Neural progenitor cell (in vitro differentiated cells): ENCODE measurements at regions not wholly inside any gene's neighbourhood (a gene's known extent, or its start where the extent isn't known, plus 50 kb on each side); places are given as distances from the start of the nearest gene placed in this dataset.

Experiments used
- DNase-seq: peaks from one replicate; pipeline ENCODE4 v3.0.0-alpha.2; 2016; ENCODE audit warnings: low spot score
- H2AFZ ChIP-seq: fragments of 200-600 bp; sonication (generic); replicated peaks from 2 replicates; pipeline ENCODE4 v1.6.1; 2016; ENCODE audit warnings: antibody characterized with exemption
- H3F3A ChIP-seq: fragments of 200-600 bp; sonication (generic); 2 replicates; pipeline ENCODE4 v1.6.1; 2016; ENCODE audit warnings: antibody characterized with exemption, low read depth
- H3K27ac ChIP-seq: fragments of 200-600 bp; sonication (generic); 2 replicates; pipeline ENCODE4 v1.5.1; 2016; ENCODE audit warnings: mild to moderate bottlenecking
- H3K27me3 ChIP-seq: fragments of 200-600 bp; sonication (generic); 2 replicates; pipeline ENCODE4 v1.6.1; 2016; ENCODE audit warnings: mild to moderate bottlenecking, moderate library complexity
- H3K36me3 ChIP-seq: fragments of 200-600 bp; sonication (generic); 2 replicates; pipeline ENCODE4 v1.5.1; 2016
- H3K4me1 ChIP-seq: fragments of 200-600 bp; sonication (generic); 2 replicates; pipeline ENCODE4 v1.6.1; 2016; ENCODE audit warnings: mixed run types
- H3K4me2 ChIP-seq: fragments of 200-600 bp; sonication (generic); 2 replicates; pipeline ENCODE4 v1.6.1; 2016
- H3K4me3 ChIP-seq: fragments of 200-600 bp; sonication (generic); 2 replicates; pipeline ENCODE4 v1.5.1; 2016
- H3K79me2 ChIP-seq: fragments of 200-600 bp; sonication (generic); 2 replicates; pipeline ENCODE4 v1.6.1; 2016; ENCODE audit warnings: low read depth
- H3K9ac ChIP-seq: fragments of 200-600 bp; sonication (generic); 2 replicates; pipeline ENCODE4 v1.6.1; 2016
- H3K9me3 ChIP-seq: fragments of 200-600 bp; sonication (generic); 2 replicates; pipeline ENCODE4 v1.5.1; 2016; ENCODE audit warnings: low read depth
- H4K20me1 ChIP-seq: fragments of 200-600 bp; sonication (generic); 2 replicates; pipeline ENCODE4 v1.6.1; 2016; ENCODE audit warnings: low read depth
- H3K27ac Mint-ChIP-seq: 3 replicates; pipeline ENCODE4 v1.8.0; 2021; ENCODE audit warnings: mixed read lengths
- H3K27me3 Mint-ChIP-seq: 2 replicates; pipeline ENCODE4 v1.8.0; 2022; ENCODE audit warnings: low read depth, mild to moderate bottlenecking, inconsistent platforms, moderate library complexity, mixed read lengths; ENCODE audit not compliant: insufficient read depth
- H3K36me3 Mint-ChIP-seq: 3 replicates; pipeline ENCODE4 v1.8.0; 2021; ENCODE audit warnings: mixed read lengths
- H3K4me1 Mint-ChIP-seq: 3 replicates; pipeline ENCODE4 v1.8.0; 2021; ENCODE audit warnings: mixed read lengths
- H3K4me3 Mint-ChIP-seq: 3 replicates; pipeline ENCODE4 v1.8.0; 2021; ENCODE audit warnings: mild to moderate bottlenecking, moderate library complexity, mixed read lengths
- H3K9me3 Mint-ChIP-seq: 3 replicates; pipeline ENCODE4 v1.8.0; 2020; ENCODE audit warnings: mixed read lengths
- CTCF ChIP-seq: fragments of 200-600 bp; sonication (generic); IDR thresholded peaks from 2 replicates; pipeline ENCODE4 v1.5.1; 2017; ENCODE audit warnings: antibody characterized with exemption, mild to moderate bottlenecking
- EZH2 ChIP-seq: fragments of 200-600 bp; sonication (generic); IDR thresholded peaks from 2 replicates; pipeline ENCODE4 v1.6.1; 2017; ENCODE audit warnings: antibody characterized with exemption, mild to moderate bottlenecking, moderate library complexity
- EZH2phosphoT487 ChIP-seq: fragments of 200-600 bp; sonication (generic); IDR thresholded peaks from 2 replicates; pipeline ENCODE4 v1.6.1; 2017; ENCODE audit warnings: antibody characterized with exemption

GRCh38 chr4:159520074-159520473 lies 417.2 kb downstream of the RAPGEF2 start:
- no peaks in the 10 kb centered on the region for H3K36me3 ChIP-seq
- no peak for DNase-seq
- H3K79me2 ChIP-seq = no peaks in the 10 kb centered on the region
- no peaks in the 10 kb centered on the region for H3K9me3 ChIP-seq
- H3K4me2 ChIP-seq = no peak overlapping the region
- H3K27me3 ChIP-seq = no peaks in the 10 kb centered on the region
- H3K27ac Mint-ChIP-seq = no peak overlapping the region
- H3F3A ChIP-seq = no peaks in the 10 kb centered on the region
- peak overlapping the region; percentile 40 for H2AFZ ChIP-seq
- H3K27me3 Mint-ChIP-seq = peaks cover 9% of the 10 kb centered on the region
- peaks cover 2% of the 10 kb centered on the region for H3K36me3 Mint-ChIP-seq
- H4K20me1 ChIP-seq = no peaks in the 10 kb centered on the region
- H3K4me3 ChIP-seq = no peak overlapping the region
- H3K4me1 ChIP-seq = no peaks in the 10 kb centered on the region
- no peak overlapping the region for H3K27ac ChIP-seq
- peaks cover 10% of the 10 kb centered on the region for H3K9me3 Mint-ChIP-seq
- H3K4me1 Mint-ChIP-seq = no peaks in the 10 kb centered on the region
- no peak overlapping the region for H3K9ac ChIP-seq
- no peak overlapping the region for H3K4me3 Mint-ChIP-seq
- TF ChIP-seq CTCF (no peak), EZH2 (no peak), EZH2phosphoT487 (no peak)

- peaks cover 29% of the 10 kb centered on the region for H3K9me3 Mint-ChIP-seq
- H3K4me3 Mint-ChIP-seq = no peak overlapping the region
Observed at GRCh38 chr4:159526172-159526571, 423.3 kb downstream of the RAPGEF2 start.

GRCh38 chr4:159534655-159535054 lies 431.8 kb downstream of the RAPGEF2 start:
- TF ChIP-seq CTCF (no peak), EZH2 (no peak), EZH2phosphoT487 (no peak)

More at GRCh38 chr4:159526172-159526571, 423.3 kb downstream of the RAPGEF2 start:
- Mint-ChIP-seq H3K36me3 (peaks cover 2% of the 10 kb centered on the region), H3K27me3 (peaks cover 6% of the 10 kb centered on the region), H3K27ac (no peak overlapping the region), H3K4me1 (no peaks in the 10 kb centered on the region)
- no peak overlapping the region for H3K4me3 ChIP-seq
- no peaks in the 10 kb centered on the region for H3K27me3 ChIP-seq
- H3K9me3 ChIP-seq = no peaks in the 10 kb centered on the region
- H3K9ac ChIP-seq = no peak overlapping the region
- H3K36me3 ChIP-seq = no peaks in the 10 kb centered on the region
- TF ChIP-seq CTCF = no peak
- TF ChIP-seq EZH2 = no peak
- no peaks in the 10 kb centered on the region for H3K79me2 ChIP-seq
- no peak for DNase-seq
- no peaks in the 10 kb centered on the region for H3K4me1 ChIP-seq
- no peak overlapping the region for H2AFZ ChIP-seq
- H4K20me1 ChIP-seq = no peaks in the 10 kb centered on the region
- no peak overlapping the region for H3K4me2 ChIP-seq
- H3F3A ChIP-seq = no peaks in the 10 kb centered on the region
- H3K27ac ChIP-seq = no peak overlapping the region

More at GRCh38 chr4:159534655-159535054, 431.8 kb downstream of the RAPGEF2 start:
- no peak for DNase-seq
- H3K9me3 ChIP-seq = peaks cover 17% of the 10 kb centered on the region
- H3K36me3 Mint-ChIP-seq = no peaks in the 10 kb centered on the region
- no peak overlapping the region for H3K9ac ChIP-seq
- H3K9me3 Mint-ChIP-seq = peaks cover 40% of the 10 kb centered on the region
- H3K27ac Mint-ChIP-seq = no peak overlapping the region
- no peaks in the 10 kb centered on the region for H3K27me3 ChIP-seq
- H3K27me3 Mint-ChIP-seq = no peaks in the 10 kb centered on the region
- H3K4me1 Mint-ChIP-seq = peaks cover 10% of the 10 kb centered on the region
- peaks cover 11% of the 10 kb centered on the region for H3K36me3 ChIP-seq
- H3K4me3 Mint-ChIP-seq = no peak overlapping the region
- H3F3A ChIP-seq = peaks cover 7% of the 10 kb centered on the region
- H3K4me1 ChIP-seq = peaks cover 16% of the 10 kb centered on the region
- no peak overlapping the region for H3K27ac ChIP-seq
- no peaks in the 10 kb centered on the region for H3K79me2 ChIP-seq
- H4K20me1 ChIP-seq = no peaks in the 10 kb centered on the region
- H3K4me3 ChIP-seq = no peak overlapping the region
- H3K4me2 ChIP-seq = no peak overlapping the region
- no peak overlapping the region for H2AFZ ChIP-seq
